Heart left ventricle (tissue), 16 donors: ENCODE measurements at regions not wholly inside any gene's neighbourhood (a gene's known extent, or its start where the extent isn't known, plus 50 kb on each side); places are given as distances from the start of the nearest gene placed in this dataset.

Source experiments
- ATAC-seq, 4 donors: fragments of 200-7000 bp; cut with Tn5 transposase; one replicate each; pipeline ENCODE4 v1.9.1; 2020 to 2022; ENCODE audit warnings: moderate library complexity in 4 of 4, mild to moderate bottlenecking in 3 of 4, moderate number of reproducible peaks in 1 of 4
- DNase-seq, 5 donors: peaks; one replicate each; pipeline ENCODE4 v3.0.0-alpha.2; 2020
- H3K27ac ChIP-seq, 12 donors: fragments of 200-600 bp; sonication (generic) in 4 of 12; one replicate each; pipeline versions ENCODE4 v1.5.0 to v1.8.0; 2016 to 2022; ENCODE audit warnings: mild to moderate bottlenecking in 2 of 12
- H3K27me3 ChIP-seq, 9 donors: fragments of 200-600 bp; sonication (generic) in 2 of 9; one replicate each; pipeline versions ENCODE4 v1.5.1 to v1.8.0; 2016 to 2022; ENCODE audit warnings: mild to moderate bottlenecking in 3 of 9
- H3K36me3 ChIP-seq, 9 donors: fragments of 200-600 bp; sonication (generic) in 2 of 9; one replicate each; pipeline versions ENCODE4 v1.5.0 to v1.8.0; 2018 to 2022; ENCODE audit warnings: mild to moderate bottlenecking in 2 of 9
- H3K4me1 ChIP-seq, 12 donors: fragments of 200-600 bp; sonication (generic) in 4 of 12; one replicate each; pipeline versions ENCODE4 v1.5.0 to v1.8.0; 2016 to 2022; ENCODE audit warnings: mild to moderate bottlenecking in 3 of 12
- H3K4me3 ChIP-seq, 12 donors: fragments of 200-600 bp; sonication (generic) in 4 of 12; one replicate each; pipeline versions ENCODE4 v1.5.0 to v1.8.0; 2017 to 2022; ENCODE audit warnings: mild to moderate bottlenecking in 9 of 12, moderate library complexity in 4 of 12
- H3K9me3 ChIP-seq, 12 donors: fragments of 200-600 bp; sonication (generic) in 4 of 12; one replicate each; pipeline versions ENCODE4 v1.5.0 to v1.8.0; 2016 to 2022; ENCODE audit warnings: mild to moderate bottlenecking in 1 of 12
- POLR2A ChIP-seq, 2 donors: fragments of 450-650 bp; IDR thresholded peaks; one replicate each; pipeline ENCODE4 v1.6.1; 2017; ENCODE audit warnings: antibody characterized with exemption in 2 of 2, mild to moderate bottlenecking in 2 of 2, moderate library complexity in 2 of 2
- WGBS, 4 donors: extraction: QIAGEN DNeasy Blood & Tissue Kit in 2 of 4; methylation state at CpG; one replicate each; pipeline versions ENCODE4 v1.1.5 to v1.1.7; 2013 to 2018; 5-methylcytosine and 5-hydroxymethylcytosine counted together
- intact Hi-C, 10 donors: fragments of 100-400 bp; cut with DNase I; formaldehyde crosslinking; loops; one replicate each; pipeline versions ENCODE4 v1.11.1 to v1.14.2; 2022
- TF ChIP-seq, protein P1 (sequence below), 12 donors: fragments of 200-600 bp; sonication (generic) in 4 of 12; IDR thresholded peaks; one replicate each; pipeline versions ENCODE4 v1.5.0 to v1.8.0; 2018 to 2022; ENCODE audit warnings: antibody characterized with exemption in 12 of 12, mild to moderate bottlenecking in 5 of 12
- donor health status: ischemic (EF 13 %, LVEDD 7.1; RV severe dilation, severe dysfunction).
- donor health status: healthy with polysubstance abuse.
- donor health status: DM: no; HTN: yes; CAD: no.
- donor health status: DM: no; HTN: no; CAD: no.
- donor health status: ischemic (EF 25% LVEDD 6.9; RV normal size, moderate dysfunction).
- donor health status: ischemic (EF 25% LVEDD 5.7; RV mildly dilated, moderate dysfunction).
- donor health status: healthy.
- donor health status: DM: yes; HTN: yes; CAD: no.
- donor health status: ischemic (EF 35%, LVEDD 5.7; RV mildly dilated, moderate dysfunction).
- donor health status: nonischemic (EF 11% LVEDD 7.7; RV severe dilation, severe dysfunction).
- donor health status: DM: yes; HTN: yes; CAD: no.
- donor health status: PGD.
- donor health status: ischemic (EF 29% LVEDD 5.4; RV normal size, mild dysfunction).
- donor health status: nonischemic (EF 23%, LVEDD 6.1; RV moderate dilation, normal function).

- no peaks in the 10 kb centered on the region for H3K4me1 ChIP-seq
- DNase-seq (no peak), ATAC-seq (peak in 2 of 4 donors; percentile 60 to 76)
- H3K27me3 ChIP-seq, result no peaks in the 10 kb centered on the region
- intact Hi-C loops, result no loop called here
- TF ChIP-seq, protein P1, sequence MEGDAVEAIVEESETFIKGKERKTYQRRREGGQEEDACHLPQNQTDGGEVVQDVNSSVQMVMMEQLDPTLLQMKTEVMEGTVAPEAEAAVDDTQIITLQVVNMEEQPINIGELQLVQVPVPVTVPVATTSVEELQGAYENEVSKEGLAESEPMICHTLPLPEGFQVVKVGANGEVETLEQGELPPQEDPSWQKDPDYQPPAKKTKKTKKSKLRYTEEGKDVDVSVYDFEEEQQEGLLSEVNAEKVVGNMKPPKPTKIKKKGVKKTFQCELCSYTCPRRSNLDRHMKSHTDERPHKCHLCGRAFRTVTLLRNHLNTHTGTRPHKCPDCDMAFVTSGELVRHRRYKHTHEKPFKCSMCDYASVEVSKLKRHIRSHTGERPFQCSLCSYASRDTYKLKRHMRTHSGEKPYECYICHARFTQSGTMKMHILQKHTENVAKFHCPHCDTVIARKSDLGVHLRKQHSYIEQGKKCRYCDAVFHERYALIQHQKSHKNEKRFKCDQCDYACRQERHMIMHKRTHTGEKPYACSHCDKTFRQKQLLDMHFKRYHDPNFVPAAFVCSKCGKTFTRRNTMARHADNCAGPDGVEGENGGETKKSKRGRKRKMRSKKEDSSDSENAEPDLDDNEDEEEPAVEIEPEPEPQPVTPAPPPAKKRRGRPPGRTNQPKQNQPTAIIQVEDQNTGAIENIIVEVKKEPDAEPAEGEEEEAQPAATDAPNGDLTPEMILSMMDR (IDR thresholded peaks at IDR 0.05), result no peak
- TF ChIP-seq POLR2A (IDR thresholded peaks at IDR 0.05), result no peak
- 88 to 96% (median 93%) methylated on average over 2 of the region's 2 CpGs for WGBS, 4 donors
- peaks cover 0 to 66% (median 14%) of the 10 kb centered on the region in 9 donors for H3K36me3 ChIP-seq
- no peaks in the 10 kb centered on the region for H3K9me3 ChIP-seq
- H3K4me3 ChIP-seq, result no peak overlapping the region
- H3K27ac ChIP-seq, result no peak overlapping the region
Measured at GRCh38 chr3:124483915-124484470, 246.3 kb upstream of the UMPS start.

DNA sequence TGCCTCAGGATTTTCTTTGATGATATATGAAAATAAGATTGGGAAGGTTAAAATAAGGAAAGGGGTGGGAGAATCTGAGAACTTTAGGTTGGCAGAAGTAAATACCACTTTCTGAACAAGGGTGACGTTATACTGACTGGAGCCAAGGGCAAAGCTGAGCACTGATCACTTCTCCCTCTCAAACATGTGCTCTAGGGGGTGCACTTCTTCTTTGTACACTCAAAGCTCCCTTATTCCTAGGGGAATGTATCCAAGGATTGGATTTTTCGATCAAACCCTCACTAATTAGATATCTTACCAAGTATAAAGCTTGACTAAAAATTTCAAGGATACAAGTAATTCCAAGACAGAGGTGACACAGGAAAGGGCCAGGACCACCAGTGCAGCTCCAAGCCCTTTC is 243.9 kb upstream of the UMPS start:
- H3K4me3 ChIP-seq, result no peak overlapping the region
- DNase-seq, result no peak
- H3K4me1 ChIP-seq, result no peaks in the 10 kb centered on the region
- H3K36me3 ChIP-seq, result peaks cover 0 to 71% (median 11%) of the 10 kb centered on the region in 9 donors
- H3K9me3 ChIP-seq, result no peaks in the 10 kb centered on the region
- intact Hi-C loops, result no loop called here
- H3K27ac ChIP-seq, result no peak overlapping the region
- no peak for ATAC-seq
- H3K27me3 ChIP-seq, result no peaks in the 10 kb centered on the region
- TF ChIP-seq, protein P1 (IDR thresholded peaks at IDR 0.05), result peak in 2 of 12 donors; percentile 5 to 9
- TF ChIP-seq POLR2A (IDR thresholded peaks at IDR 0.05), result no peak
- 55 to 82% (median 76%) methylated on average over 2 of the region's 2 CpGs for WGBS, 4 donors

- Histone ChIP-seq H3K27me3 (no peaks in the 10 kb centered on the region), H3K36me3 (peaks cover 0 to 51% (median 8%) of the 10 kb centered on the region in 9 donors), H3K4me3 (no peak overlapping the region), H3K9me3 (no peaks in the 10 kb centered on the region), H3K4me1 (no peaks in the 10 kb centered on the region), H3K27ac (no peak overlapping the region)
- TF ChIP-seq POLR2A (IDR thresholded peaks at IDR 0.05), result no peak
- TF ChIP-seq, protein P1 (IDR thresholded peaks at IDR 0.05), result no peak
- no peak for DNase-seq
- no peak for ATAC-seq
- intact Hi-C loops, result no loop called here
Measured at GRCh38 chr3:124489506-124489905, 240.7 kb upstream of the UMPS start.

DNA sequence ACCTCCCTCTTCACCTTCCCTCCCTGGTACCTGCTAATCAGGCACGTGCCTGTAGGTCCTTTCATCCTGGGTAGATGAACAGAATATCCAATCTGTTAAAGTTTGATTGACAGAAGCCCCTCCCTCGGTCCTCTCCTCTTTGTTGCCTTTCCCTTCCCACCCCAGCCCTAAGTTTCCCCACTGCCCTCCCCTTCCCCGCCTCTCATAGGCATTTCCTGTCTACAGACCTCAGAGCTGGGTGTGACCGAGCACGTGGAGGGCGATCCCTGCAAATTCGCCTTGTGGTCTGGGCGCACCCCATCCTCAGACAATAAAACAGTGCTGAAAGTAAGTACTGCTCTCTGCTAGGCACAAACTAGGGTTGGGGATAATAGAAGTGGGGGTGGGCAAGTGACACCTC is 239.2 kb upstream of the UMPS start:
- intact Hi-C loops, result loop anchor here in 5 of 10 donors (5.0 kb wide), 2 partner anchors 56 to 61 kb away; no protein-coding TSS in a partner anchor
- DNase-seq (no peak), ATAC-seq (peak in 1 of 4 donors; percentile 11)

More for the DNA sequence above, 239.2 kb upstream of the UMPS start:
- Histone ChIP-seq H3K4me1 (no peaks in the 10 kb centered on the region), H3K27ac (no peak overlapping the region), H3K4me3 (no peak overlapping the region), H3K36me3 (peaks cover 0 to 49% (median 8%) of the 10 kb centered on the region in 9 donors), H3K27me3 (no peaks in the 10 kb centered on the region), H3K9me3 (no peaks in the 10 kb centered on the region)
- TF ChIP-seq, protein P1 (IDR thresholded peaks at IDR 0.05), result no peak
- TF ChIP-seq POLR2A (IDR thresholded peaks at IDR 0.05), result no peak
- 74 to 77% (median 74%) methylated on average over 8 of the region's 8 CpGs for WGBS, 4 donors
